IPS DF 4.7 (cell line): ENCODE measurements at regions not wholly inside any gene's neighbourhood (a gene's known extent, or its start where the extent isn't known, plus 50 kb on each side); places are given as distances from the start of the nearest gene placed in this dataset.
"Not testable (repeated sequence)": the region's sequence is repeated elsewhere in the genome, so short reads cannot be mapped to it uniquely, and the experiment has no call there.

ENCODE experiments used
- DNase-seq: peaks from one replicate; pipeline ENCODE4 v3.0.0-alpha.2; 2013; ENCODE audit warnings: low spot score; ENCODE audit errors: extremely low read depth

- no peak for DNase-seq
These were observed 220.7 kb downstream of the TACR3 start for GRCh38 chr4:103499094-103499493.

GRCh38 chr4:103498161-103499070 lies 221.4 kb downstream of the TACR3 start:
- no peak for DNase-seq

- no peak for DNase-seq
These were observed 222.1 kb downstream of the TACR3 start for GRCh38 chr4:103497692-103498091.

- DNase-seq: no peak
These were observed 223.0 kb downstream of the TACR3 start for GRCh38 chr4:103496800-103497199.

GRCh38 chr4:103493450-103494159 lies 226.2 kb downstream of the TACR3 start:
- DNase-seq: no peak

GRCh38 chr4:103485296-103485695 lies 234.5 kb downstream of the TACR3 start:
- not testable (repeated sequence) for DNase-seq

- no peak for DNase-seq
These were observed 235.3 kb downstream of the TACR3 start for GRCh38 chr4:103484521-103484920.

- DNase-seq: no peak
These were observed 236.9 kb downstream of the TACR3 start for GRCh38 chr4:103482893-103483292.

GRCh38 chr4:103482471-103482870 lies 237.3 kb downstream of the TACR3 start:
- DNase-seq: no peak

GRCh38 chr4:103478734-103479133 lies 241.1 kb downstream of the TACR3 start:
- DNase-seq: no peak

- no peak for DNase-seq
These were observed 241.6 kb downstream of the TACR3 start for GRCh38 chr4:103478210-103478609.

- no peak for DNase-seq
These were observed 259.4 kb upstream of the CENPE start for GRCh38 chr4:103457566-103457965.

GRCh38 chr4:103451341-103451740 lies 253.2 kb upstream of the CENPE start:
- no peak for DNase-seq

- DNase-seq: no peak
These were observed 252.6 kb upstream of the CENPE start for GRCh38 chr4:103450693-103451092.

GRCh38 chr4:103449296-103450023 lies 251.3 kb upstream of the CENPE start:
- DNase-seq: no peak

GRCh38 chr4:103445377-103445776 lies 247.2 kb upstream of the CENPE start:
- DNase-seq: no peak

GRCh38 chr4:103443324-103443723 lies 245.2 kb upstream of the CENPE start:
- no peak for DNase-seq

- DNase-seq: peak; percentile 90
These were observed 231.1 kb upstream of the CENPE start for GRCh38 chr4:103429283-103429682.

- DNase-seq: no peak
These were observed 227.3 kb upstream of the CENPE start for GRCh38 chr4:103425406-103425805.

GRCh38 chr4:103424853-103425252 lies 226.7 kb upstream of the CENPE start:
- no peak for DNase-seq

GRCh38 chr4:103423261-103423660 lies 225.1 kb upstream of the CENPE start:
- DNase-seq: no peak
